ENCODE measurements at regions not wholly inside any gene's neighbourhood (a gene's known extent, or its start where the extent isn't known, plus 50 kb on each side); places are given as distances from the start of the nearest gene placed in this dataset.

DNA sequence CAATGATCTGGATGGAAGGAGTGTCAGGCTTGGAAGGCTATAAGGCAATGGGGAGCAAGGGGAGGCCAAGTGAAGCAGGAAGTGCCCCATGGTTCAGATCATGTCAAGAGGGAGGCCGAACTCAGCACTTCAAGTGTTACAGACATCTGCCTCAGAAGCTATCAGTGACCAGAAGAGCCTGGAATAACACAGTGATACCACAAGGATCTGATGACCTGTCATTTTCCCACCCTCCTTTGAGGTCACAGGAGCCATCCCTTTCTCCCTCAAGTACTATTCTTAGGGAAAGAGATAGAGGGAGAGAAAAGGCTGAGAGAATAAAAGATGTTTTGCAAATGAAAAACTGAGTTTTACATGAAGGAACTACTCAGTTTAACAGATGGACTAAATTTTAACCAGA is 454.8 kb downstream of the CSNK1G3 start:
- TF ChIP-seq, protein P1, sequence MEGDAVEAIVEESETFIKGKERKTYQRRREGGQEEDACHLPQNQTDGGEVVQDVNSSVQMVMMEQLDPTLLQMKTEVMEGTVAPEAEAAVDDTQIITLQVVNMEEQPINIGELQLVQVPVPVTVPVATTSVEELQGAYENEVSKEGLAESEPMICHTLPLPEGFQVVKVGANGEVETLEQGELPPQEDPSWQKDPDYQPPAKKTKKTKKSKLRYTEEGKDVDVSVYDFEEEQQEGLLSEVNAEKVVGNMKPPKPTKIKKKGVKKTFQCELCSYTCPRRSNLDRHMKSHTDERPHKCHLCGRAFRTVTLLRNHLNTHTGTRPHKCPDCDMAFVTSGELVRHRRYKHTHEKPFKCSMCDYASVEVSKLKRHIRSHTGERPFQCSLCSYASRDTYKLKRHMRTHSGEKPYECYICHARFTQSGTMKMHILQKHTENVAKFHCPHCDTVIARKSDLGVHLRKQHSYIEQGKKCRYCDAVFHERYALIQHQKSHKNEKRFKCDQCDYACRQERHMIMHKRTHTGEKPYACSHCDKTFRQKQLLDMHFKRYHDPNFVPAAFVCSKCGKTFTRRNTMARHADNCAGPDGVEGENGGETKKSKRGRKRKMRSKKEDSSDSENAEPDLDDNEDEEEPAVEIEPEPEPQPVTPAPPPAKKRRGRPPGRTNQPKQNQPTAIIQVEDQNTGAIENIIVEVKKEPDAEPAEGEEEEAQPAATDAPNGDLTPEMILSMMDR (conservative IDR thresholded peaks at IDR 0.05), result no peak
- TF ChIP-seq ZFX (IDR thresholded peaks at IDR 0.05), result no peak
